OCI-LY3 (cell line): ENCODE measurements at regions not wholly inside any gene's neighbourhood (a gene's known extent, or its start where the extent isn't known, plus 50 kb on each side); places are given as distances from the start of the nearest gene placed in this dataset.
A peak's percentile ranks its signal among the peaks of the same experiment; 100 is the strongest.

Experiments
- H2AFZ ChIP-seq: fragments of 200-600, 300-600 bp; shearing (Covaris generic); 2 replicates; pipeline ENCODE4 v1.6.0; 2014; ENCODE audit warnings: antibody characterized with exemption, low read depth, low read length
- H3K27ac ChIP-seq: fragments of 200-600, 300-600 bp; sonication (generic); 2 replicates; pipeline ENCODE4 v1.5.1; 2014; ENCODE audit warnings: mild to moderate bottlenecking, low read length, moderate library complexity, mixed read lengths
- H3K27me3 ChIP-seq: fragments of 200-600, 300-600 bp; sonication (generic); 2 replicates; pipeline ENCODE4 v1.6.1; 2014; ENCODE audit warnings: low read depth, low read length, mixed read lengths
- H3K36me3 ChIP-seq: fragments of 200-600, 300-600 bp; sonication (generic); replicated peaks from 2 replicates; pipeline ENCODE3; 2014; ENCODE audit warnings: low read depth, low read length, mixed read lengths
- H3K4me1 ChIP-seq: fragments of 300-600, 200-600 bp; sonication (generic); 2 replicates; pipeline ENCODE4 v1.6.1; 2014; ENCODE audit warnings: low read length, mixed read lengths
- H3K4me2 ChIP-seq: fragments of 200-600, 300-600 bp; sonication (generic); 2 replicates; pipeline ENCODE4 v1.6.1; 2014; ENCODE audit warnings: low read length, mixed read lengths
- H3K4me3 ChIP-seq: fragments of 300-600, 200-600 bp; sonication (generic); 2 replicates; pipeline ENCODE4 v1.5.1; 2014; ENCODE audit warnings: antibody characterized with exemption, mild to moderate bottlenecking, low read length, moderate library complexity
- H3K79me2 ChIP-seq: fragments of 300-600, 200-600 bp; shearing (Covaris generic); 2 replicates; pipeline ENCODE4 v1.6.1; 2014; ENCODE audit warnings: mild to moderate bottlenecking, low read length, mixed read lengths
- H3K9ac ChIP-seq: fragments of 300-600, 200-600 bp; shearing (Covaris generic); 2 replicates; pipeline ENCODE4 v1.6.0; 2014; ENCODE audit warnings: mild to moderate bottlenecking, low read length, moderate library complexity
- H3K9me3 ChIP-seq: fragments of 200-600, 300-600 bp; shearing (Covaris generic); 2 replicates; pipeline ENCODE4 v1.6.1; 2014; ENCODE audit warnings: low read length, mixed read lengths; ENCODE audit not compliant: insufficient read depth
- H4K20me1 ChIP-seq: fragments of 200-600, 300-600 bp; sonication (generic); 2 replicates; pipeline ENCODE4 v1.6.1; 2016; ENCODE audit warnings: low read length, mixed read lengths; ENCODE audit not compliant: insufficient read depth
- CTCF ChIP-seq: fragments of 200-600, 300-600 bp; sonication (generic); IDR thresholded peaks from 2 replicates; pipeline ENCODE4 v1.5.1; 2014; ENCODE audit warnings: antibody characterized with exemption, low read length, low read depth
- EZH2phosphoT487 ChIP-seq: fragments of 200-600 bp; shearing (Covaris generic); IDR thresholded peaks from 2 replicates; pipeline ENCODE4 v1.6.1; 2018; ENCODE audit warnings: antibody characterized with exemption, mixed run types, low read depth

GRCh38 chr4:103787057-103787456 lies 67.3 kb upstream of the TACR3 start:
- TF ChIP-seq EZH2phosphoT487, result no peak
- Histone ChIP-seq H3K27me3 (no peaks in the 10 kb centered on the region), H3K4me2 (no peak overlapping the region), H4K20me1 (no peaks in the 10 kb centered on the region), H3K79me2 (no peaks in the 10 kb centered on the region), H3K9ac (no peak overlapping the region), H3K36me3 (no peaks in the 10 kb centered on the region), H3K27ac (no peak overlapping the region), H3K9me3 (no peaks in the 10 kb centered on the region), H3K4me3 (no peak overlapping the region), H2AFZ (no peak overlapping the region), H3K4me1 (peaks cover 6% of the 10 kb centered on the region; the same call in 1 of the 2 replicates)

GRCh38 chr4:103786593-103786992 lies 66.8 kb upstream of the TACR3 start:
- Histone ChIP-seq H2AFZ (peak overlapping the region; percentile 55; the same call in 1 of the 2 replicates), H3K36me3 (no peaks in the 10 kb centered on the region), H3K4me3 (peak overlapping the region; percentile 41; the same call in 1 of the 2 replicates), H3K4me2 (peak overlapping the region; percentile 62), H3K9ac (no peak overlapping the region), H3K4me1 (peaks cover 6% of the 10 kb centered on the region; the same call in 1 of the 2 replicates), H3K27me3 (no peaks in the 10 kb centered on the region), H3K9me3 (no peaks in the 10 kb centered on the region), H3K27ac (no peak overlapping the region), H3K79me2 (no peaks in the 10 kb centered on the region), H4K20me1 (no peaks in the 10 kb centered on the region)
- no peak for TF ChIP-seq EZH2phosphoT487
- no peak for TF ChIP-seq CTCF

- Histone ChIP-seq H3K27ac (no peak overlapping the region), H3K9me3 (no peaks in the 10 kb centered on the region), H2AFZ (peak overlapping the region; percentile 55; the same call in 1 of the 2 replicates), H3K4me3 (peak overlapping the region; percentile 41; the same call in 1 of the 2 replicates), H3K36me3 (no peaks in the 10 kb centered on the region), H3K4me2 (peak overlapping the region; percentile 62), H3K27me3 (no peaks in the 10 kb centered on the region), H3K9ac (no peak overlapping the region), H3K4me1 (peaks cover 6% of the 10 kb centered on the region; the same call in 1 of the 2 replicates), H3K79me2 (no peaks in the 10 kb centered on the region), H4K20me1 (no peaks in the 10 kb centered on the region)
- peak; percentile 86 for TF ChIP-seq CTCF
- TF ChIP-seq EZH2phosphoT487, result no peak
Measured at GRCh38 chr4:103786014-103786413, 66.2 kb upstream of the TACR3 start.

DNA sequence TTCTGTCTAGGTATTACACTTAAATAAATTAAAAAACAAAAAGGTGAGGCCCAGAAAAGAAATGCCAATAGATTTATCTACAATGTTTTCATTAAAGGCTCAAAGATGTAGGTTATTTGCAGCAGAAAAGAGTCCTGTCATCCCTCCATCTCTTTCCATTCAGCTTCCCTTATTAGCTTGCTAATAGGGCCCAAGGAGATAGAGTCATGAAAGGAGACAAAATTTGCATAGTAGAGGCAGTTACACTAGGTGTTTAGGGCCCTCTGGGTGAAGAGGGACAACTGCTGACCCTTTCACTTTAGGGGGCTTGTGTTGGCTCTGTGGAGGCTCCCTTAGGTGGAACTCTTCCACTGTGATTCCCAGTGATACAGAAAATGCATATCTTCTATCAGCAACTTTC lies 58.4 kb upstream of the TACR3 start:
- H3K4me3 ChIP-seq, result no peak overlapping the region
- H4K20me1 ChIP-seq, result no peaks in the 10 kb centered on the region
- H3K36me3 ChIP-seq, result no peaks in the 10 kb centered on the region
- H3K27ac ChIP-seq, result no peak overlapping the region
- H3K27me3 ChIP-seq, result no peaks in the 10 kb centered on the region
- H3K4me2 ChIP-seq, result no peak overlapping the region
- H2AFZ ChIP-seq, result no peak overlapping the region
- no peaks in the 10 kb centered on the region for H3K79me2 ChIP-seq
- no peaks in the 10 kb centered on the region for H3K4me1 ChIP-seq
- no peak for TF ChIP-seq EZH2phosphoT487
- TF ChIP-seq CTCF, result no peak
- H3K9me3 ChIP-seq, result no peaks in the 10 kb centered on the region
- no peak overlapping the region for H3K9ac ChIP-seq
